Endothelial cell of umbilical vein (primary cell): ENCODE measurements at regions not wholly inside any gene's neighbourhood (a gene's known extent, or its start where the extent isn't known, plus 50 kb on each side); places are given as distances from the start of the nearest gene placed in this dataset.

ENCODE experiments used
- BruUV-seq: library from RNA; stranded (reverse); fragments of 400-500 nt; replicated peaks from 2 replicates; lab custom pipeline; 2021; lab: Mats Ljungman, UMichigan
- CTCF ChIA-PET: fragments of 300-600, 350-600 bp; sonication (Branson Sonifier 250); formaldehyde crosslinking; loops from one replicate; lab custom pipeline; 2021; ENCODE audit warnings: antibody characterized with exemption, inconsistent platforms; lab: Charles Lee
- POLR2A ChIA-PET: fragments of 300-600, 350-600 bp; sonication (Branson Sonifier 250); formaldehyde crosslinking; loops from one replicate; lab custom pipeline; 2021; ENCODE audit warnings: antibody characterized with exemption, inconsistent platforms; lab: Charles Lee
- DNase-seq: peaks from one replicate; pipeline ENCODE4 v3.0.0-alpha.2; 2011; ENCODE audit warnings: low read depth, low spot score
- FAIRE-seq: peaks from 2 replicates; lab custom pipeline; 2011; peaks lifted over from hg19 to GRCh38; lab: Jason Lieb, UNC
- H2AFZ ChIP-seq: 2 replicates; pipeline ENCODE4 v1.6.0; 2012; ENCODE audit warnings: low read depth, low read length, control low read depth, inconsistent platforms
- H3K27ac ChIP-seq: 2 replicates; pipeline ENCODE4 v1.5.1; 2011; ENCODE audit warnings: low read depth, mild to moderate bottlenecking, control low read depth, low read length, moderate library complexity; ENCODE audit not compliant: insufficient read depth
- H3K27me3 ChIP-seq, 2 experiments: 2 replicates each; pipeline versions ENCODE4 v1.6.0 to v1.6.1; 2011; ENCODE audit warnings: low read length in 2 of 2, mixed read lengths in 1 of 2; ENCODE audit not compliant: control insufficient read depth in 2 of 2, insufficient read depth in 2 of 2
- H3K36me3 ChIP-seq, 2 experiments: 2 replicates in 1 of 2; 3 replicates in 1 of 2; pipeline ENCODE4 v1.5.1; 2011; ENCODE audit warnings: low read length in 2 of 2, mild to moderate bottlenecking in 1 of 2, moderate library complexity in 1 of 2; ENCODE audit not compliant: control insufficient read depth in 2 of 2, insufficient read depth in 2 of 2; ENCODE audit errors: extremely low read depth in 1 of 2
- H3K4me1 ChIP-seq: 3 replicates; pipeline ENCODE4 v1.5.1; 2011; ENCODE audit warnings: mild to moderate bottlenecking, low read length; ENCODE audit not compliant: control insufficient read depth, insufficient read depth; ENCODE audit errors: extremely low read depth
- H3K4me2 ChIP-seq: 2 replicates; pipeline ENCODE4 v1.6.1; 2011; ENCODE audit warnings: low read length, control low read depth, mixed read lengths; ENCODE audit not compliant: insufficient read depth
- H3K4me3 ChIP-seq, 3 experiments: fragments of 200-600 bp in 1 of 3; sonication (generic), shearing (Covaris generic) in 1 of 3; replicated peaks in 1 of 3; 2 replicates each; pipeline ENCODE4 v1.5.1; 2011 to 2016; ENCODE audit warnings: control low read depth in 3 of 3, low read length in 3 of 3, mild to moderate bottlenecking in 2 of 3, inconsistent platforms in 1 of 3, low read depth in 1 of 3, moderate library complexity in 1 of 3; ENCODE audit not compliant: insufficient read depth in 1 of 3
- H3K79me2 ChIP-seq: 2 replicates; pipeline ENCODE4 v1.6.0; 2012; ENCODE audit warnings: low read length, inconsistent platforms; ENCODE audit not compliant: control insufficient read depth, insufficient read depth
- H3K9ac ChIP-seq: replicated peaks from 2 replicates; pipeline ENCODE3; 2011; ENCODE audit warnings: low read length, control low read depth; ENCODE audit not compliant: insufficient read depth; ENCODE audit errors: extremely low read depth
- H3K9me1 ChIP-seq: replicated peaks from 3 replicates; pipeline ENCODE4 v1.6.0; 2011; ENCODE audit warnings: mild to moderate bottlenecking, low read length; ENCODE audit not compliant: control insufficient read depth, insufficient read depth; ENCODE audit errors: extremely low read depth
- H3K9me3 ChIP-seq: replicated peaks from 2 replicates; pipeline ENCODE4 v1.5.1; 2012; ENCODE audit warnings: low read length, inconsistent platforms; ENCODE audit not compliant: control insufficient read depth, insufficient read depth
- H4K20me1 ChIP-seq: replicated peaks from 2 replicates; pipeline ENCODE3; 2011; ENCODE audit warnings: mild to moderate bottlenecking, low read length; ENCODE audit not compliant: control insufficient read depth, insufficient read depth; ENCODE audit errors: extremely low read depth
- EZH2 ChIP-seq: IDR thresholded peaks from 2 replicates; pipeline ENCODE4 v1.6.1; 2012; ENCODE audit warnings: borderline replicate concordance, low read depth, mild to moderate bottlenecking, moderate library complexity, low read length, inconsistent platforms; ENCODE audit not compliant: severe bottlenecking
- FOS ChIP-seq: IDR thresholded peaks from 2 replicates; pipeline ENCODE4 v1.6.1; 2011; ENCODE audit warnings: mild to moderate bottlenecking, low read length, moderate library complexity, borderline replicate concordance; ENCODE audit not compliant: insufficient read depth
- GATA2 ChIP-seq: IDR thresholded peaks from 2 replicates; pipeline ENCODE4 v1.7.0; 2011; ENCODE audit warnings: low read depth, mild to moderate bottlenecking, moderate library complexity, mixed read lengths, low read length; ENCODE audit not compliant: insufficient read length, insufficient read depth
- JUN ChIP-seq: IDR thresholded peaks from 2 replicates; pipeline ENCODE4 v1.6.1; 2011; ENCODE audit warnings: borderline replicate concordance, low read depth; ENCODE audit not compliant: insufficient read length, insufficient read depth
- MYC ChIP-seq: IDR thresholded peaks from one replicate; pipeline ENCODE4 v1.6.1; 2011; ENCODE audit warnings: mild to moderate bottlenecking, low read depth, low read length
- POLR2A ChIP-seq: IDR thresholded peaks from 2 replicates; pipeline ENCODE4 v1.6.1; 2012; ENCODE audit warnings: low read depth, mild to moderate bottlenecking, control low read depth, low read length
- POLR2AphosphoS5 ChIP-seq: IDR thresholded peaks from 2 replicates; pipeline ENCODE4 v1.6.1; 2012; ENCODE audit warnings: low read depth, mild to moderate bottlenecking, control low read depth, low read length, moderate library complexity; ENCODE audit not compliant: insufficient read depth
- dilution Hi-C: fragments of 300-500 bp; cut with MboI; formaldehyde crosslinking; loops from one replicate; pipeline ENCODE4 v1.15.0; 2019; ENCODE audit warnings: low sequenced_read_pairs; ENCODE audit not compliant: extremely low pct_ligation_motif_present
- intact Hi-C: fragments of 100-400 bp; cut with micrococcal nuclease; formaldehyde crosslinking; loops from one replicate; pipeline ENCODE4 v1.10.0; 2022
- TF ChIP-seq, protein P1 (sequence below): IDR thresholded peaks from 2 replicates; pipeline ENCODE4 v1.6.1; 2011; ENCODE audit not compliant: insufficient read depth, insufficient read length
- TF ChIP-seq, protein P2 (sequence below), 2 donors: IDR thresholded peaks; 1 replicate in 1 of 2; 2 replicates in 1 of 2; pipeline ENCODE4 v1.5.1; 2011; ENCODE audit warnings: low read length in 2 of 2, mild to moderate bottlenecking in 2 of 2, moderate library complexity in 2 of 2, control low read depth in 1 of 2, inconsistent platforms in 1 of 2, low read depth in 1 of 2; ENCODE audit not compliant: insufficient read depth in 1 of 2; ENCODE audit errors: extremely low read depth in 1 of 2

DNA sequence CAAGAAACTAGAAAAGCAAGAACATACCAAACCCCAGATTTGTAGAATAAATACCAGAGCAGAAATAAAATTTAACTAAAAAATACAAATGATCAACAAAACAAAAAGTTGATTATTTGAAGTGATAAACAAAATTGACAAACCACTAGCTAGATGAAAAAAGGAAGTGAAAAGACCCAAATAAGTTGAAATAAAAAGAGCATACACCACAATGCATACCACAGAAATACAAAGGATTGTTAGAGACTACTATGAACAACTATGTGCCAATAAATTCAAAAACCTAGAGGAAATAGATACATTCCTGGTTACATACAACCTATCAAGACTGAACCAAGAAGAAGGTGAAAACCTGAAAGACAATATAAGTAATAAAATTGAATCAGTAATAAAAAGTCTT is 333.4 kb downstream of the SH2D4B start:
- ChIA-PET CTCF (no interaction called here), POLR2A (no interaction called here)
- Histone ChIP-seq H3K9me3 (no peaks in the 10 kb centered on the region), H3K9me1 (no peaks in the 10 kb centered on the region), H3K27ac (no peak overlapping the region), H3K9ac (no peak overlapping the region), H3K36me3 (no peaks in the 10 kb centered on the region), H3K4me2 (no peak overlapping the region), H3K27me3 (no peaks in the 10 kb centered on the region), H4K20me1 (no peaks in the 10 kb centered on the region), H3K79me2 (no peaks in the 10 kb centered on the region), H3K4me1 (no peaks in the 10 kb centered on the region), H3K4me3 (no peak overlapping the region), H2AFZ (no peak overlapping the region)
- DNase-seq (no peak), FAIRE-seq (no peak)
- intact Hi-C loops (no loop called here), dilution Hi-C loops (no loop called here)
- no peak for TF ChIP-seq EZH2
- TF ChIP-seq, protein P1, sequence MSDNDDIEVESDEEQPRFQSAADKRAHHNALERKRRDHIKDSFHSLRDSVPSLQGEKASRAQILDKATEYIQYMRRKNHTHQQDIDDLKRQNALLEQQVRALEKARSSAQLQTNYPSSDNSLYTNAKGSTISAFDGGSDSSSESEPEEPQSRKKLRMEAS: no peak
- no peak for TF ChIP-seq JUN
- TF ChIP-seq FOS: no peak
- no peak for TF ChIP-seq POLR2A
- TF ChIP-seq, protein P2, sequence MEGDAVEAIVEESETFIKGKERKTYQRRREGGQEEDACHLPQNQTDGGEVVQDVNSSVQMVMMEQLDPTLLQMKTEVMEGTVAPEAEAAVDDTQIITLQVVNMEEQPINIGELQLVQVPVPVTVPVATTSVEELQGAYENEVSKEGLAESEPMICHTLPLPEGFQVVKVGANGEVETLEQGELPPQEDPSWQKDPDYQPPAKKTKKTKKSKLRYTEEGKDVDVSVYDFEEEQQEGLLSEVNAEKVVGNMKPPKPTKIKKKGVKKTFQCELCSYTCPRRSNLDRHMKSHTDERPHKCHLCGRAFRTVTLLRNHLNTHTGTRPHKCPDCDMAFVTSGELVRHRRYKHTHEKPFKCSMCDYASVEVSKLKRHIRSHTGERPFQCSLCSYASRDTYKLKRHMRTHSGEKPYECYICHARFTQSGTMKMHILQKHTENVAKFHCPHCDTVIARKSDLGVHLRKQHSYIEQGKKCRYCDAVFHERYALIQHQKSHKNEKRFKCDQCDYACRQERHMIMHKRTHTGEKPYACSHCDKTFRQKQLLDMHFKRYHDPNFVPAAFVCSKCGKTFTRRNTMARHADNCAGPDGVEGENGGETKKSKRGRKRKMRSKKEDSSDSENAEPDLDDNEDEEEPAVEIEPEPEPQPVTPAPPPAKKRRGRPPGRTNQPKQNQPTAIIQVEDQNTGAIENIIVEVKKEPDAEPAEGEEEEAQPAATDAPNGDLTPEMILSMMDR (IDR thresholded peaks at IDR 0.05; ENCODE audit: extremely low read depth in 1 of 2, insufficient read depth in 1 of 2, low read depth in 1 of 2, low read length in 2 of 2): no peak
- no peak for TF ChIP-seq POLR2AphosphoS5
- TF ChIP-seq GATA2: no peak
- TF ChIP-seq MYC: no peak
- BruUV-seq: no TSS peak
